ENCODE measurements at regions not wholly inside any gene's neighbourhood (a gene's known extent, or its start where the extent isn't known, plus 50 kb on each side); places are given as distances from the start of the nearest gene placed in this dataset.

DNA sequence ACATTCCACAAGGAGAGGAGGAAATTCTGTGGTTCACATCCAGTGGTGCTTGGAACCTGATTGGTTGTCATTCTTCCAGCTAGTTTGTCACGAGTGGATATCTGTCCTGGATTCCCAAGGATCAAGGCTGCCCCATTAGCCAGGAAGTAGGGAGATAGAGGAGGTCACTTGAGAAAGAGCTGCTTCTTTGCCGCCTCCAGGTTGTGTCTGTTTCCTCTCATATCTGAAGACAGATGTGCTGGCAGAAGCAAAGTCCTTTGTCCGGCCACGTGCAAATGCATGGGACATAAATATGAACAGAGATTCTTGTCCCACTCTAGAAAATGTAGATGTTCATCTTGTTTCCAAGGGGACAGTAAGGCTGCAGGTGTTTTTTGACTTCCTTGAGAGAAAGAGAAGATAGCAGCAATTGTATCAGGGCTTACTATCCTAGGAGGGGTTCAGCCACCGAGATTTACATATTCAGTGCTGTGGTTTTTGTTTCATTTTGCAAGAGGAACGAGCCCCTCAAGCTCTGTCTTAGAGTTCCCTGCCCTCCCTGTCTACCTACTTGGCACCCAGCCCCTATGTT, 174.4 kb downstream of the RPIA start:
- TF ChIP-seq CTCF (conservative IDR thresholded peaks at IDR 0.05; ENCODE audit: low read length), result no peak
- no peak for TF ChIP-seq EZH2phosphoT487 (IDR thresholded peaks at IDR 0.05; ENCODE audit: borderline replicate concordance, low read depth, low read length)

Data from OCI-LY7 (cell line).